ENCODE measurements at regions not wholly inside any gene's neighbourhood (a gene's known extent, or its start where the extent isn't known, plus 50 kb on each side); places are given as distances from the start of the nearest gene placed in this dataset.

DNA sequence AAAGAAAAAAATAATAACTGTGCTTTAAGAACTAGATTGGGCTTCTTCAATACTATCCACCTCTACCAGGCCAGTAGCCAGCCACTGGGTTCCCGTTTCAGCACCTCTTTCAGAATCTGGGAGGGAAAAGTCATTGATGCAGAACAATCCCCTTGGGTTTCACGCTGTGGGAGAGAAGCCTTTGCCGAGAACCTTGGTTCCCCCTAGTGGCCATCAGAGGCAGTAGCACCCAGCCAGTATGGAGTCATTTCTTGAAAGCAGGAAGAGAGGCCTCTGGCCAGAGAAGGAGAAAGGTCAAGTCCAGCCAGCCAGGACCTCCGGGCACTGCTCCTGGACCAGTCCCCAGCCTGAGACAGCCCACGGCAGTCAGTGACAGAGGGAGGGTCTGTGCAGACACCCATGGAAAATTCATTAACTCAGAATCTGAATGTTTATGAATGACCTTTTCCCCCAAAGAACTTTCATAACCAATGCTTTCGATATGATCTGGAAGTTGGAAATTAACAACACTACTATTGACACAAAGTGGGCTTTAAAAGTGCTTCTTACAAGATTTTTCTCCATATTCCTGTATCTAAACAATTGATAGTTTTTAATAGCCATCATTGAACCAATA is 51.2 kb upstream of the CDH5 start:
- DNase-seq = peak; percentile 7 to 13

DNA sequence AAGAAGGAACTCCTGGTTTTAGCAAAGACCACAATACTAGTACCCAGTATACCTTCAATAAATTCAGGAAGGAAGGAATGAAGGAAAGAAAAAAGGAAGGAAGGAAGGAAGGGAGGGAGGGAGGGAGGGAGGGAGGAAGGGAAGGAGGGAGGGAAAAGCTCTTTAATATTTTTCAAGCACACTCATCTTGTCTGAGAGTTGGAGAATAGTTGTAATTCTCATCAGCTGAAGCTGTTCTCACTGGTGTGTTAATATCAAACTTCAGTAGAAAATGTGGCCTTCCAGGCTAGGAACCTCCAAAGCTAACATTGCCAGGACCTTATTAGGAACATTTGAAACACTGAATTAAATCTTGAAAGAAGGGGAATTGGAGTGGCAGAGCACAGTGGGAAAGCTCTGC is 55.2 kb upstream of the CDH5 start:
- DNase-seq = no peak

DNA sequence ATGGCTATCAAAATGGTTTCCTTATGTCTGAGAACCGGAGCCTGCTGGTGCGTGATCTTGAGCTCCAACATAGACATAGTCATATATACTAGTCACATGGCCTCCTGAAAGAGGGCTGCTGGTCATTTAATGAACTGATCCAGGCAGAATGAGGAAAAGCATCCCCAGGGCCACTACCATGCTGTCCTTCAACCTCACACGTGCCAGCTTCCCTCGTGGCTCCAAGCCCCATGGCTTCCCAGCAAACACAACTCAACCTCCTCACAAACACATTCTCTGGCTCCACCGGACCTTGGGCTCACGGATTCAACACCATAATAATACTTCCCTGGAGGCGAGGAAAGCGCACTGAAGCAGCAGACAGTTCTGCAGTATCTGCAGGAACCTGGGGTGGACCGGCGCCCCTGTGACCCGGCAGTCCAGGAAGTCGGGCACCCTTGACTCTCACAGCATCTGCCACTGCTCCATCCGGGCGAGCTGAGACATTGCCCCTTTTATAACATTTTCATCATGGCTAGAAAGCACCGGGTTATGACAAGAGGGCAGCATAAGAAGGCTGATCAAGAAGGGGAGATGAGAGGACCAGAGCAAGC is 57.2 kb upstream of the CDH5 start:
- no peak for DNase-seq

DNA sequence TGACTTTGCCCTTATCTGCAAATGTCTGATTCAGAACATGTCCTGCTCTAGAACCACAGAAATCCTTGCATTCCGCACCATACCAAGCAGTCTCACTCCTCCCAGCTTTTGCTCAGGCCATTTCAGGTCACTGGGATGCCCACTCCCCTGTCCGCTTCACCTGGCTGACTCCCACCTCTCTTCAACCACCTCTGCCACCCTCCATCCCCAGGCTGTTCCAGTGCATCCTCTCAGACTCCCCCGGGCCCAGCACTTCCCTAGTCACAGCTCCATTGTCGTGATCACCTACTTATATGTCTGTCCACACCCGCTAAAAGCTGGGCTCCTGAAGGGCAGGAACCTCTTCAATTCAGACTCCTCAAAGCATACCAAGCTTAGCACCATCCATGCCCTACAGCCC is 58.4 kb upstream of the CDH5 start:
- DNase-seq = no peak

DNA sequence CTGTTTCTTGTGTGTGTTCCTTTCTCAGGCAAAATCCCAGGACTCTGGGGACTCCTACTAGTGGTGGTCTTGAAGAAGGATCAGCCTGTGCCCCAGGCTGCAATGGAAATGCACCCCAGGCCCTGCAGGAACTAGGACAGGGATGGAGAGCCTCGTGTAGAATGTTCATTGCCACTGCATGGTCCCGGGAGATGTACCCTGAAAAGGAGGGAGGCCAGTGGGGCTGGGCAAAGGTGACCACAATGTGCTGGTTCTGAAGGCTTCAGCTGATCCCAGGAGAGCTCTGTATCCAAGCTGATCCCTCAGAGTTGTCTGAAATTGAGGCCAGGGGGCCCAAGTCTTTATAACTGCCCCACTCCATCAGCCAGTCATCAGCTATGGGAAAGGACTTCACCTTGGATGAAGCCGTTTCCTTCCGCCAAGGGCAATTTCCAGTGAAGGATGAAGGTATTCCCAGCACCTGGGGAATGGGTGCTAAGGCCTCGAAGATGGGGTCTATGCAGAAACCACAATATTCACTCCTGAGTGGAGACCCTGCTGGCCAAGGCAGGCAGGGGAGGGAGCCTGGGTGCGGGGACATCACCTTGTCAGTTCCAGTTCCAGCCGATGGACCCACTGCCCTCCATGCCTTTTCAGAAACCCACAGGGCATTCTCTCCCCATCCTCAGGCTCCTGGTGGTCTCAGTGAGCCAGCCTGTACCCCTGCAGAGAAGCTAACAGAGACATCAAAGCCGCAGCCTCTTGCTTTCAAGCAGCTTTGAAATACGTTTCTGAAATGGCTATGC is 59.9 kb upstream of the CDH5 start:
- DNase-seq = no peak

DNA sequence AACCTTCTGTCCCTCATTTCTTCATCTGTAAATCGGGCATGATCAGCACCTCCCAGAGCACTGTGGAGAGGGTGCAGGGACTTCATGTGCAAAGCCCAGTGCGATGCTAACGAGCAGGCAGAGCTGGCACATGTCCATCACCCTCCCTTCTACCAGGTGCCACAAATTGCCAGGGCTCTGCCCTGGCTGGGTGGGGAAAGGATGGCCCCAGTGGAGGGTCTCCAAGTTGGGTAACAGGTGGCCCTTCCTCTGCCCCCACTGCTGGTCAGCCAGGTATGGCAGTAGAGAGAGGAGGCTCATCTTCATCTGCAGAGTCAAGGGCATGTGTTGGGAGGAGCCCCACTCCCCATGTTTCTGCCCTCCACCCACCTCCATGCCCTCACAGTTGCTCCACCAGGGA is 61.5 kb upstream of the CDH5 start:
- DNase-seq = no peak

DNA sequence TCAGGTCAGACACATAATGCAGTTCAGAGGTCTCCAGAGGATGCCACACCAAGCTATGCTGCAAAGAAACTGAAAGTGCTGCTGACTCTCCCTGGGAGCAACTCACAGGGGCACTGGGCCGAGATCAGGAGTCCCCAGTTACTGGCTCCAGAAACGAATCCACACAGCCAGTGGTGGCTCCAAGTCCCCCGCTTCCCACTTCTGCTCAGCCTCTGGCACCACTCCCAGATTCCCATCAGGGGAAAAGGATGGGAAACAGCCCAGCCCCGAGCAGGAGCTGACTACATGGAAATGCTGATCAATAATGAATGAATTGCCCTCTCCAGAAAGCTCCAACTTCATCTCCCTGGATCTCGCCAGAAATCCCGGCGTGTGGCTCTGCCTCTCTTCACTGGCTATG is 62.3 kb upstream of the CDH5 start:
- no peak for DNase-seq

DNA sequence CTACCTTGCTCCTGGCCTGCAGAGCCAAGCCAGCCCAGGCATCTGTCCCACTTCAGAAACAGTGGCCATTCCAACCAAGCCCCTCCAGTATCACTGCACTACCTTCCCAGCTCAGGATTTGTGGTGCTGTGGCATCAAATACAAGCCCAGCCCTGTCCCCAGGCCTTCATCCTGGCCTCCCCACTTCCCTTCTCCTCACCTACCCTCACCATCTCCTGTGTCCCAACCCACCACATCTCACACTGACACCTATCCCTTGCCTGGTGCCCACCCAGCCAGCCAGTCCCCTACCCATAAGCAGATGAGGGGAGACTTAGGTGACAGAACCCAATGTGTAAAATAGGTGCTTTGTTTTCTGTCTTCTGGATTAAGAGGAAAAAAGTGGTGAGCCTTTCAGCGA is 66.0 kb upstream of the CDH5 start:
- no peak for DNase-seq

DNA sequence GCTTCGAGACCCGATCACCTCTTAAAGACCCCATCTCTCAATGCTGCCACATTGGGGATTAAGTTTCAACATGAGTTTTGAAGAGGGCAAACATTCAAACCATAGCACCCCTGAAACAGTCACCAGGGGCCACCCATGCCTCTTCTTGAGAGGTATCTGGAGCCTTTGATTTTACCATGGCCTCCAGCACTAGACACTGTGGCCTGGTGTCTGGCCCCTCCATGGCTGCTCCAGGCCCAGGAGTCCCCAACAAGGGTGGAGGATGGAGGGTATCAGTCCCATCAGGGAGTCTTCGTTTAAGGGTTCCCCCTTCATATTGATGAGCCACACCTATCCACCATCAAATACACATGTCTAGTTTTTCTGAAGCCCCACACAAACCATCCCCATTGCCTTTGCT is 66.5 kb upstream of the CDH5 start:
- no peak for DNase-seq

DNA sequence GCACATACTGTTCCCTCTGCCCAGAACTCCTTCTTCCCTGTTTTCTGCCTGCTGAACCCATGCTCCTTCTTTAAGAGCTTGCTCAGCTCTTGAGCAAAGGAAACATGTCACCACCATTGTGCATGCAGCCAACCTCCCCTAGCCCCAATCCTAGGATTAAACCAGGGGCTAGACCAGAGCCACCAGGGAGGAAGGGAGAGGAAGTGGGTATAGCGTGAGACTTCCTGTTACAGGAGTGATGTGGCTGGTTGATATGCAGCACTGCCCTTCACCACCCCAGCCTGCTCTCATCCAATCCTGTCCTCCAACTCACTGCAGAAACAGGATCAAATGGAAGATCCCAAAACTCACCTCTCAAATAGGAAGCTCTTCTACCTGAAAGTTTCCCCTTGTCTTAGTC is 67.1 kb upstream of the CDH5 start:
- no peak for DNase-seq

DNA sequence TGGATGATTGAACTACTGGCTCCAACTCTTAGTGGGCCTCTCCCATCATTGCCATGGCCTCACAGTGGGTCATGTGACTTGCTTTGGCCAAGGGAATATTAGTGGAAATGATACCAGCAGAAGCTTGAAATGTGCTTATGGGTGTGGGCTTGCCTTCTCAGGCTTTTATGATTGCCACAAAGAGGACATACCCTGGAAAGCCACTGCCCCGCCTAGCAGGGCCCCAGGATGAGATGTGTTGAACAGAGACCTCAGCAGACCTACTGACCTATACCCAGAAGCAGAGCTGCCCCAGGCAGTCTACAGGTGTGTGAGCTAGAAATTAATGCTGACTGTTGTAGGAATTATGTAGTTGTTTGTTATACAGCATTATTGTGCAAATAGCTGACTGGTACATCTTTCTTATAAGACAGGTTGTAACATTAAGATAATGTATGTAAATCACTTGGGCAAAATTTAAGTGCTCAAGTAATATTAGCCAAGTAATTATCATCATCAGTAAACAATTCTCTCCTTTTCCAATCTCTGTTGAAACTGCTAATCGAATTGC is 67.8 kb upstream of the CDH5 start:
- no peak for DNase-seq

DNA sequence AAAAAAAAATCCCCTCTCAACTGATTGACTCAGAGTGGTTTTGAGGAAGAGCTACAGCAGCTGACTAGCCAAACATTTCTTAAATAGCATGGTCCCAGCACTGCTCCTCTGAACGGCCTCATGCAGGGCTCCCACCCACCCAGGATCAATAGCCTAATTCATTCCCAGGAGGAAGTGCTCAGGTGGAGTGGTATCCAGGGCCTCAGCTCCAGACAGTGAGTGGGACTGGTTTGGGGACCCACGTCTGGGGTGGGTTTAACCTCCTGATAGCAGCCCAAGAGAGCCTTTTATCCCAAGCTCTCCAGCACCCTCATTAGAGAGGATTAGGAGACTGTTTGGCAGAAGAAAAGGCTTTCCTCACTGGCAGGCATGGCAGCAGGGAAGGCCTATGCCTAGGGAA is 68.5 kb upstream of the CDH5 start:
- DNase-seq = no peak

DNA sequence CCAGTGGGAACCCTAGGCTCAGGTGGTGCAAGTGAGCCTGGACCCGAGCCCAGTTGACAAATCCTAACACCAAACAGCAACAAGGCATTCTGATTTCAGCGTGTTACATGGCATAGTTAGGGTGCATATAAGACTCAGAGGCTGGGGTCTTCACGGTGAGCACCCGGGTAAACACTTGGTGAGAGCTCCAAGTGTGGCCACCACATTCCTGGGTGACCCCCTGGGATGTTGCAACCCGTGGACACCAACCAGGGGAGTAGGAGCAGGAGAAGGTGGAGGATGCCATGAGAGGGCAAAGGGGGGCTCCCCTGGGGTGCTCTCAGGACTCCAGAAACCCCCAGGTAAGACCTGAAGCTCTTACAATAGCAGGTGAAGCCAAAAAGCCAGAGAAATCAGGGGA is 69.9 kb upstream of the CDH5 start:
- DNase-seq = no peak

DNA sequence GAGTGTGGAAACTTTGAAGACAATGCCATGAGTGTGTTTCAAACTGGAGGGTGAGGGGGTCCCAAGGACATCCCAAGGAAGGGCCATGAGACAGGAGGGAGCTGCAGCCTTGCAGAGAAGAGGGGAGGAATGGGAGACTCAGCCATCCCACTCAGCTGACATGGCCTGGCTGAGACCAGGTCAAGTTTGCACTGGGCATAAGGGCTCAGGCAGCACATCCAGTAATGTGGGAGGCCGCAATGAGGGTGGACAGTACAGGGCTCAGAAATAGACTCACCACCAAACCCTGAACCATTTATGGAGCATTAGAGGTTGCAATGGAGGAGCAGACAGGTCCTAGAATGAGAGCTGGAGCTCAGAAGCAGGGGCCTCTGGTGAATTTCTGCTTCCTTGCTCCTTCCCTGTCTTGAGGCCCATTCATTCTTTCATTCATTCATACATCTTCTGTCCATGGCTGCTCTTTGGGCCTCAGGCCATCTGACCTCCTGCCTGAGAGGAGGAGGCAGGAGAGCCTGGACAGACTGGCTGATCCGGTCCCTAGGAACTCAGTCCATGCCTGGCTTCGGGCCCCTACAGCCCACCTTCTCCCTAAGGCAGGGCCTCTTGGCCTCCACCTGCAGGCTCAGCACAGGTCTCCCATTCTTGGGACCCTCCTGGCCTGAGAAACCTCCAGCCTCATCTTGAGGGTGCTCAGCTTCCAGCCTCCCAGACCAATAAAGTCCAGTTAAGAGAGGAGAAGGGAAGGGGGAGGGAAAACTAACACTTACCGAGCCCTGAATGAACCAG is 70.5 kb upstream of the CDH5 start:
- DNase-seq = no peak

DNA sequence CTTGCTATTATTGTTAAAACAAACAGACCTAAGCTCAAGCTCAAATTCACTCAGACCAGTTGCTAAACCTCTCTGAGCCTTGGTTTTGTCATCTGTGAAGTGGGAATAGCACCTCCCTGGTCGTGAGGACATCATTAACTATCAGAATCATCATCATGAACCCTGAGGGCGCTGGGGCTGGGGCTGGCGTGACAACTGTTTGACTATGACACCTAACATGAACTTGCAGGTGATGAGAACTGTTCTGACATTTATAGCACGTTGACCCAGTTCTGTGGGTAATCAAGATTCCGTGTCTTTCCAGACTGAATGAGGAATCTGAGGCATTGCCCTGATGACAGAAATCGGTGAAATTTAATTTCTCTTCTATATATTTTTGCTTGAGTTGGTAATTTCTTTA is 71.3 kb upstream of the CDH5 start:
- DNase-seq = no peak

DNA sequence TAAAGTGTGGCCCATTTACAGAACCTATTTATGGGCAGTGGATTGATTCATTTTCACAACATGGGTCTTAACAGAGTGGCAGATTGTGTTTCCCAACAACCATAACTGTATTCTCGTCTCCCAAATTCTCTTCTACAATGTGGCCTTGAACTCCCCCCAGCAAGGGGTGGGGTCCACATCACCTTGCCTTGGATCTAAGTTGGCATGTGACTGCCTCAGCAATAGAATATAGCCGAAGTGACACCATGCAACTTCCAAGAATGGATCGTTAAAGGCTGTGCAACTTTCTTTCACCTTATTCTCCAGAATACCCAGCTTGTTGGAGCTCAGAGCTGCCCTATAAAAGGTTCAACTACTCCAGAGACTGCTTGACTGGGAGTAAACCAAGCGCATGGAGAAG is 72.0 kb upstream of the CDH5 start:
- DNase-seq = no peak

DNA sequence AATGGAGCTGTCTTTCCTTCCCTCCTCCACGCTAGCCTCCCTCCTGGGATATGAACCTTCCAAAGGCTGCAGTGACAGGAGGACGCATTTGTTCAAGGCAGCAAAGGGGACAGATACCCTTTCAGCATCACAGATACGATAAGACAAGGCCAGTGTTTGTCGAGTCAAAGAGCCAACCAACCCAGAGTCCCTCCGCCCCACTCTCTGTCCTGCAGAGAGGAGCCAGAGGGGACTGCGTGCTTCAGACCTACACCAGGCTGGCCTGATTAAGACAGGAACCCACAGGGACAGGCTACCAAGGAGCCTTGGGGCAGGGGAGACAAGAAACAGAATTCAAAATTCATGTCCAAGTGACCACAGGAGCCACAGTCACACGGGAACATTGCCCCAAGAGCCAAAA is 72.6 kb upstream of the CDH5 start:
- no peak for DNase-seq

DNA sequence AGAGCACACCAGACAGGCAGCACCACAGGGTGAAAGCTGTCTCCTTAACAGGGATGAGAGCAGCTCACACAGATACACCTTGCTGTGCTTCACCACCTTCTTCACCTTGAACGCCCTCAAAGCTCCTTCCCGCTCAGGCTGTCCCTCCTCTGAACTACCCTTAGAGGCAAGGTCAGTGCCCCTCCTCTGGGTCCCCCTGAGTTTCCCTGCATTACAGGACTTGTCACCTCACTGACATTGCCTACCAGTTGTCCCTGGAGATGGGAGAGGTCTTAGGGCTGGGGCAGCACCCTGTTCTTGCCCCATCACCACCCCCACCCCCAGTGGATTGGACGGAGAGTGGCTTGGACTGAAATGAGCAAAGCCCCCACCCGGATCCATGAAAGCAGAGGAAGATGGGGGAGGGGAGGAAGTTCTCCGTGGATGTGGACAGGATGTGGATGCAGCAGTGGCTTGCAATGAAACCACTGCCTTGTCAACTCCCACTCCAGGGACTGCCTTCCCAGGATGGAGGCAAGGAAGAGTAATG is 73.2 kb upstream of the CDH5 start:
- no peak for DNase-seq

DNA sequence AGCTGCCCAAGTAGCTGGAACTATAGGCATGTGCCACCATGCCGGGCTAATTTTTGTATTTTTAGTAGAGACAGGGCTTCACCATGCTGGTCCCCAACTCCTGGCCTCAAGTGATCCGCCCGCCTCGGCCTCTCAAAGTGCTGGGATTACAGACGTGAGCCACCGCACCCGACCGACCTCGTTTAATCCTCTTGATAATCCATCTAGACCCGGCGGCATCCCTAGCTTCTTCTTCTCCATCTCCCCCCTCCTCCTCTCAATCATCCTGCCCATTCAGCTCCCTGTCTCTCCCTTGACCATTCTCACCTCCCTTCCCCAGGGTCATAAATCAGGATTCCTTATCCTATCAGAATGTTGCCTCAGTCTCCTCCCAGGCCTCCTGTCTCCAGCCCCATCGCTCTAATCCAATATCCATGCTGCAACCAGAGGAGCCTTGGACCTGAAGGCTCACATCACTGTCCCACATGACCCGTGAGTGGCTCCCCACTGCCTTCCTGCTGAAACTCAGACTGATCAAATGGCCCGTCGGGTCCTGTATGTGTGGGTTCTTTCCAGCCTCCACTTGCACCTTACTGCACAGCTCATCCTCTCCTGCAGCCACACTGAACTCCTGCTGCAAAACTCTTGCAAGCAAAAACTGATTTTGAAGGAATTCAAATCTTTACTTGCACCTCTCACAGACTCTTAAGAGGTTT is 74.1 kb upstream of the CDH5 start:
- DNase-seq = no peak

DNA sequence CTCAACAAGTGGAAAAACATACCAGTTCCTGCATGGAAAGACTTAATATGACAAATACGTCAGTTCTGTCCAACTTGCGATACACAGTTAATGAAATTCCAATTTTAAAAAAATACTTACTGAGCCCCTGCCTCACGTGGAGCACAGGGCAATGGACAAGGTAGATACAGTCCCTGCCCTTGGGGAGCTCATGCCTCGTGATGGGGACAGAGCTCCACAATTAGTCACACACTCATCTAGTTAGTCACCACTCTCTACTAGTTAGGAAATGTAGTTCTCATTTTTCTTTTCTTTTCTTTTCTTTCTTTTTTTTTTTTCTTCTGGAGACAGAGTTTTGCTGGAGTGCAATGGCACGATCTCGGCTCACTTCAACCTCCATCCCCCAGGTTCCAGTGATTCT is 74.7 kb upstream of the CDH5 start:
- DNase-seq = no peak

DNA sequence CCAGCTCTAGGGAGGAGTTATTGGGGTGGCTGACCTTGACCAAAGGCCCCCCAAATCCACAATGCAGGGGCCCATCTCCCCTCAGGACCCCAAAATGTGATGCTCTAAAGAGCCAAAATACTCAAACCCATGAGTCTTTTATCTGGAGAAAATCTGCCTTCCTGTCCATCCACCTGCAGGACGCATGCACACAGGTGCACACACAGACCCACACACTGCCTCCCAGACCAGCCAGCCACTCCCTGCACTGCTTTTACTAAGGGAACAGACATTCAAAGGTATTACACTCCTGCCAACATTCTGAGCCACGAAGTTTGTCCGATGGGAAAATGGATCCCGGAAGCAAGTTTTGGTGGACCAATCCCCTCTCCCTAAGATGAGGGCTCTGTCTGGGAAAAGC is 76.1 kb upstream of the CDH5 start:
- no peak for DNase-seq

DNA sequence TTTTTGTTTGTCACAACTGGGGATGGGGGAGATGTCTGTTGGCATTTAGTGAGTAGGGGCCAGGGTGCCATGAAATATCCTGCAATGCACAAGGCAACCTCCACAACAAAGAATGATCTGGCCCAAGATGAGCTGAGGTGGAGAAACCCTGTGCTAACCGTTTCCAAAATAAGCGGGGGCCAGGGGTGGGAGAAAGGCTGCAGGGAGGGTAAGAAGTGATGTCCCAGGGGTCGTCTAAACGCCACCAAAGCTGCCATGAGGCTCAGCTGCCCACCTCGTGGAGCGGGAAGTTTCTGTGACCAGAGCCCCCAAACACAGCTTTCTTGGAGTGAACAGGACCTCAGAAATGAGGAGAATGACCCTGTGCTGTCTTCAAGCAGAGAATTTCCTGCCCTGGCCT is 76.5 kb upstream of the CDH5 start:
- DNase-seq = no peak
